ENCODE measurements at regions not wholly inside any gene's neighbourhood (a gene's known extent, or its start where the extent isn't known, plus 50 kb on each side); places are given as distances from the start of the nearest gene placed in this dataset.

DNA sequence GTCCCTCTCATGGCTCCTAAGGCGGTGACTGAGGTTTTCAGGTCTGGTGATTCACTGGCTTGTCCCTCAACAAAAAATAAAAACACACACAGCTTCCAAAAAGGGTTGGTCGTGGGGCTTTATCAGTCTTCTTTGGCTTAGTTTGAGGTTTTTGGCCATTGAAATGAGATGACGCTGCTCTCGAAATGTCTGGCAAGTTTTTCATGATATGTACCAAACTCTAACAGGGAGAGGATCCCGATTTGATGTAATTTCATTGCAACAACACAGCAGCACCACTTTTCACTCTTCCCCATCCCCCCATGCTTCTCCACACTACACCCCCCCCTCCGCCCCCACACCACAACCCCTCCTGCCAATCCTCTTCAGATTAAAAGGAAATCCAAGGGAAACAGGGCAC, 187.1 kb upstream of the NFIA start:
- Histone ChIP-seq H3K9ac (ENCODE audit: control insufficient read depth, extremely low read depth, insufficient read depth, low read length) (no peak overlapping the region), H3K79me2 (ENCODE audit: control insufficient read depth, insufficient read depth, low read length) (no peaks in the 10 kb centered on the region), H3K9me3 (ENCODE audit: control insufficient read depth, low read depth, low read length) (no peaks in the 10 kb centered on the region), H3K9me1 (ENCODE audit: control insufficient read depth, extremely low read depth, insufficient read depth, low read length) (no peaks in the 10 kb centered on the region), H2AFZ (ENCODE audit: control insufficient read depth, low read length) (no peak overlapping the region), H3K4me1 (ENCODE audit: control insufficient read depth, extremely low read depth, insufficient read depth, low read length) (no peaks in the 10 kb centered on the region), H3K4me2 (ENCODE audit: control insufficient read depth, extremely low read depth, insufficient read depth, low read depth, low read length) (no peak overlapping the region), H4K20me1 (ENCODE audit: control insufficient read depth, extremely low read depth, insufficient read depth, low read length) (no peaks in the 10 kb centered on the region), H3K27ac (ENCODE audit: control insufficient read depth, insufficient read depth, low read length) (no peak overlapping the region), H3K4me3 (ENCODE audit: control insufficient read depth in 2 of 3, extremely low read depth in 1 of 3, insufficient read depth in 2 of 3, low read depth in 1 of 3, low read length in 3 of 3) (no peak overlapping the region), H3K27me3 (ENCODE audit: control insufficient read depth, extremely low read depth, insufficient read depth, low read length) (peaks cover 14% of the 10 kb centered on the region), H3K36me3 (ENCODE audit: control insufficient read depth in 2 of 2, extremely low read depth in 1 of 2, insufficient read depth in 2 of 2, low read length in 2 of 2) (no peaks in the 10 kb centered on the region)
- dilution Hi-C loops (cut with MboI; ENCODE audit: extremely low pct_ligation_motif_present, low sequenced_read_pairs): no loop called here
- DNase-seq (ENCODE audit: low read depth, low spot score): no peak
- FAIRE-seq: no peak
- TF ChIP-seq, protein P1, sequence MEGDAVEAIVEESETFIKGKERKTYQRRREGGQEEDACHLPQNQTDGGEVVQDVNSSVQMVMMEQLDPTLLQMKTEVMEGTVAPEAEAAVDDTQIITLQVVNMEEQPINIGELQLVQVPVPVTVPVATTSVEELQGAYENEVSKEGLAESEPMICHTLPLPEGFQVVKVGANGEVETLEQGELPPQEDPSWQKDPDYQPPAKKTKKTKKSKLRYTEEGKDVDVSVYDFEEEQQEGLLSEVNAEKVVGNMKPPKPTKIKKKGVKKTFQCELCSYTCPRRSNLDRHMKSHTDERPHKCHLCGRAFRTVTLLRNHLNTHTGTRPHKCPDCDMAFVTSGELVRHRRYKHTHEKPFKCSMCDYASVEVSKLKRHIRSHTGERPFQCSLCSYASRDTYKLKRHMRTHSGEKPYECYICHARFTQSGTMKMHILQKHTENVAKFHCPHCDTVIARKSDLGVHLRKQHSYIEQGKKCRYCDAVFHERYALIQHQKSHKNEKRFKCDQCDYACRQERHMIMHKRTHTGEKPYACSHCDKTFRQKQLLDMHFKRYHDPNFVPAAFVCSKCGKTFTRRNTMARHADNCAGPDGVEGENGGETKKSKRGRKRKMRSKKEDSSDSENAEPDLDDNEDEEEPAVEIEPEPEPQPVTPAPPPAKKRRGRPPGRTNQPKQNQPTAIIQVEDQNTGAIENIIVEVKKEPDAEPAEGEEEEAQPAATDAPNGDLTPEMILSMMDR (optimal IDR thresholded peaks at IDR 0.05 in 1 of 3, IDR thresholded peaks at IDR 0.05 in 1 of 3, conservative IDR thresholded peaks at IDR 0.05 in 1 of 3; ENCODE audit: extremely low read depth in 1 of 3, insufficient read depth in 2 of 3, low read length in 3 of 3): no peak

DNA sequence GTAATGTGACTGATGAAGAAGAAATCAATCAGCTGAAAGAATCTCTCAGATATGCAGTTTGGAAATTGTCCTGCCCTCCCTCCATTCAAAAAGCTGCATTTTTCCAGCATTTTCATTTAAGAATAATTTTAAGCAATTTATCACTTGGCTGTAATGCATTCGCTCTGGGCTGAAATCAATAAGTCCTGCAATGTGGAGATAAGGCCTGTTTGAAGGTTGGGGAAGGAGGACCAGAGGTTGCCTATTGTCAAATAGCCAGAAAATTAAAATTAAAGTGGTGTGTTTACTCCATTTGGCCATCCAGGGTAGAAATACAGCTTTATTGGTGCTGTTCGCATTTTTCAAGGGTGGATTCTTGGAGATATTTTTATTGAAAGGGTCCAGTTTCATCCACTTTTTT, 187.6 kb upstream of the NFIA start:
- H3K36me3 ChIP-seq (ENCODE audit: control insufficient read depth in 2 of 2, extremely low read depth in 1 of 2, insufficient read depth in 2 of 2, low read length in 2 of 2): no peaks in the 10 kb centered on the region
- FAIRE-seq (no peak), DNase-seq (ENCODE audit: low read depth, low spot score) (no peak)
- H3K9me1 ChIP-seq (ENCODE audit: control insufficient read depth, extremely low read depth, insufficient read depth, low read length): no peaks in the 10 kb centered on the region
- H3K4me2 ChIP-seq (ENCODE audit: control insufficient read depth, extremely low read depth, insufficient read depth, low read depth, low read length): no peak overlapping the region
- no peak overlapping the region for H3K9ac ChIP-seq (ENCODE audit: control insufficient read depth, extremely low read depth, insufficient read depth, low read length)
- no peak overlapping the region for H3K27ac ChIP-seq (ENCODE audit: control insufficient read depth, insufficient read depth, low read length)
- H3K4me3 ChIP-seq (ENCODE audit: control insufficient read depth in 2 of 3, extremely low read depth in 1 of 3, insufficient read depth in 2 of 3, low read depth in 1 of 3, low read length in 3 of 3): no peak overlapping the region
- dilution Hi-C loops (cut with MboI; ENCODE audit: extremely low pct_ligation_motif_present, low sequenced_read_pairs): no loop called here
- H3K27me3 ChIP-seq (ENCODE audit: control insufficient read depth, extremely low read depth, insufficient read depth, low read length): peaks cover 14% of the 10 kb centered on the region
- TF ChIP-seq EZH2 (IDR thresholded peaks at IDR 0.05; ENCODE audit: low read length): no peak
- TF ChIP-seq, protein P1 (optimal IDR thresholded peaks at IDR 0.05 in 1 of 3, IDR thresholded peaks at IDR 0.05 in 1 of 3, conservative IDR thresholded peaks at IDR 0.05 in 1 of 3; ENCODE audit: extremely low read depth in 1 of 3, insufficient read depth in 2 of 3, low read length in 3 of 3): no peak
- no peak overlapping the region for H2AFZ ChIP-seq (ENCODE audit: control insufficient read depth, low read length)
- no peaks in the 10 kb centered on the region for H3K9me3 ChIP-seq (ENCODE audit: control insufficient read depth, low read depth, low read length)
- H3K4me1 ChIP-seq (ENCODE audit: control insufficient read depth, extremely low read depth, insufficient read depth, low read length): no peaks in the 10 kb centered on the region
- no peaks in the 10 kb centered on the region for H4K20me1 ChIP-seq (ENCODE audit: control insufficient read depth, extremely low read depth, insufficient read depth, low read length)
- H3K79me2 ChIP-seq (ENCODE audit: control insufficient read depth, insufficient read depth, low read length): no peaks in the 10 kb centered on the region

Data from keratinocyte (primary cell).